K562 (cell line): ENCODE measurements at regions not wholly inside any gene's neighbourhood (a gene's known extent, or its start where the extent isn't known, plus 50 kb on each side); places are given as distances from the start of the nearest gene placed in this dataset.

ENCODE experiments used
- ATAC-seq: fragments of 200-7000 bp; cut with Tn5 transposase; 3 replicates; pipeline ENCODE4 v1.9.1; 2020; ENCODE audit warnings: moderate library complexity
- BruUV-seq: library from RNA; stranded (reverse); fragments of 400-500 nt; replicated peaks from 2 replicates; lab custom pipeline; 2021; lab: Mats Ljungman, UMichigan
- CTCF ChIA-PET: fragments of 300-600 bp; formaldehyde crosslinking; extraction: SDS; loops from one replicate; lab custom pipeline; 2021; ENCODE audit warnings: low intra/inter-chr PET ratio; lab: Yijun Ruan, JAX
- POLR2A ChIA-PET: fragments of 300-600, 350-650 bp; sonication (Branson Sonifier 250); formaldehyde crosslinking; extraction: SDS; loops from one replicate; lab custom pipeline; 2021; ENCODE audit warnings: antibody characterized with exemption, inconsistent platforms; lab: Yijun Ruan, JAX
- DNase-seq, 4 experiments: peaks; one replicate each; pipeline versions ENCODE4 v3.0.0 to v3.0.0-alpha.2; 2011 to 2018; ENCODE audit warnings: low spot score in 3 of 4, mixed read lengths in 3 of 4; ENCODE audit errors: extremely low read depth in 1 of 4
- FAIRE-seq: peaks from 2 replicates; lab custom pipeline; 2011; peaks lifted over from hg19 to GRCh38; lab: Jason Lieb, UNC
- H2AFZ ChIP-seq: 2 replicates; pipeline ENCODE4 v1.6.0; 2011; ENCODE audit warnings: low read depth, low read length, control low read depth, inconsistent platforms
- H3K27ac ChIP-seq: fragments of 200-600 bp; 3 replicates; pipeline ENCODE4 v1.8.0; 2011; ENCODE audit warnings: low read depth, mild to moderate bottlenecking, control low read depth, inconsistent platforms, low read length, moderate library complexity, mixed read lengths; ENCODE audit errors: extremely low read depth
- H3K27me3 ChIP-seq, 2 experiments: fragments of 300-600 bp in 1 of 2; 2 replicates in 1 of 2; 3 replicates in 1 of 2; pipeline versions ENCODE4 v1.6.0 to v1.8.0; 2011; ENCODE audit warnings: inconsistent platforms in 2 of 2, low read length in 2 of 2, mild to moderate bottlenecking in 1 of 2, mixed read lengths in 1 of 2, moderate library complexity in 1 of 2; ENCODE audit not compliant: control insufficient read depth in 2 of 2, insufficient read depth in 2 of 2
- H3K36me3 ChIP-seq: fragments of 300-600 bp; 3 replicates; pipeline ENCODE4 v1.8.0; 2011; ENCODE audit warnings: mild to moderate bottlenecking, low read length, inconsistent platforms; ENCODE audit not compliant: control insufficient read depth, insufficient read depth
- H3K4me1 ChIP-seq, 2 experiments: fragments of 200-600 bp in 1 of 2; replicated peaks in 1 of 2; 2 replicates in 1 of 2; 3 replicates in 1 of 2; pipeline versions ENCODE4 v1.5.1 to v1.8.0; 2011; ENCODE audit warnings: inconsistent platforms in 2 of 2, low read length in 2 of 2, mild to moderate bottlenecking in 1 of 2, mixed read lengths in 1 of 2, moderate library complexity in 1 of 2; ENCODE audit not compliant: control insufficient read depth in 2 of 2, insufficient read depth in 2 of 2
- H3K4me2 ChIP-seq: 2 replicates; pipeline ENCODE4 v1.6.1; 2011; ENCODE audit warnings: low read length, control low read depth, inconsistent platforms, mixed read lengths; ENCODE audit not compliant: insufficient read depth
- H3K4me3 ChIP-seq: fragments of 200-600 bp; sonication (generic), shearing (Covaris generic); 2 replicates; pipeline ENCODE4 v1.5.1; 2016; ENCODE audit warnings: control low read depth, inconsistent platforms
- H3K79me2 ChIP-seq: fragments of 200-600 bp; 3 replicates; pipeline ENCODE4 v1.8.0; 2011; ENCODE audit warnings: low read length, inconsistent platforms; ENCODE audit not compliant: control insufficient read depth, insufficient read depth
- H3K9ac ChIP-seq, 2 experiments: 2 replicates each; pipeline versions ENCODE4 v1.6.0 to v1.6.1; 2011; ENCODE audit warnings: low read depth in 2 of 2, low read length in 2 of 2, control low read depth in 1 of 2, inconsistent platforms in 1 of 2, mild to moderate bottlenecking in 1 of 2, mixed read lengths in 1 of 2; ENCODE audit not compliant: insufficient read depth in 1 of 2
- H3K9me1 ChIP-seq: one replicate; pipeline ENCODE4 v1.6.0; 2011; ENCODE audit warnings: inconsistent platforms, mild to moderate bottlenecking, low read length, moderate library complexity; ENCODE audit not compliant: control insufficient read depth, insufficient read depth
- H3K9me3 ChIP-seq: replicated peaks from 2 replicates; pipeline ENCODE4 v1.5.1; 2011; ENCODE audit warnings: low read depth, low read length, inconsistent platforms; ENCODE audit not compliant: control insufficient read depth, insufficient read depth
- H4K20me1 ChIP-seq: replicated peaks from 2 replicates; pipeline ENCODE4 v1.6.1; 2011; ENCODE audit warnings: low read length, inconsistent platforms, mixed read lengths; ENCODE audit not compliant: control insufficient read depth, insufficient read depth
- ASH1L ChIP-seq: fragments of 450-650 bp; IDR thresholded peaks from 2 replicates; pipeline ENCODE4 v1.6.1; 2018; ENCODE audit warnings: borderline replicate concordance, mild to moderate bottlenecking, low read depth; ENCODE audit not compliant: partially characterized antibody
- BDP1 ChIP-seq: IDR thresholded peaks from 3 replicates; pipeline ENCODE4 v1.6.1; 2011; ENCODE audit not compliant: insufficient read length, insufficient read depth
- EGR1 ChIP-seq: fragments of 450-650 bp; conservative IDR thresholded peaks from 2 replicates; pipeline ENCODE4 v1.6.1; 2017; ENCODE audit warnings: mild to moderate bottlenecking
- ETV6 ChIP-seq, 3 experiments: fragments of 150-350 bp in 1 of 3; sonication (generic) in 1 of 3; formaldehyde crosslinking in 1 of 3; IDR thresholded peaks; 2 replicates each; pipeline versions ENCODE4 v1.6.1 to v1.8.0; 2014 to 2022; ENCODE audit warnings: borderline replicate concordance in 2 of 3, low read depth in 2 of 3, antibody characterized with exemption in 1 of 3, low read length in 1 of 3, mild to moderate bottlenecking in 1 of 3, missing genetic modification reagents in 1 of 3
- FOXK1 ChIP-seq: sonication (generic); formaldehyde crosslinking; IDR thresholded peaks from 2 replicates; pipeline ENCODE4 v1.8.0; 2022; ENCODE audit warnings: missing genetic modification reagents, mild to moderate bottlenecking, borderline replicate concordance
- FUS ChIP-seq: fragments of 200-400 bp; formaldehyde crosslinking; optimal IDR thresholded peaks from 2 replicates; pipeline ENCODE3; 2017; ENCODE audit warnings: low read depth, low read length
- HEY1 ChIP-seq: fragments of 250-450 bp; sonication (Bioruptor Pico); IDR thresholded peaks from 2 replicates; pipeline ENCODE4 v1.5.0; 2020; ENCODE audit warnings: mild to moderate bottlenecking, moderate library complexity, borderline replicate concordance
- MCM7 ChIP-seq, 2 experiments: fragments of 450-650 bp; IDR thresholded peaks; 2 replicates each; pipeline ENCODE4 v1.6.1; 2016 to 2018
- POLR2AphosphoS5 ChIP-seq: IDR thresholded peaks from 2 replicates; pipeline ENCODE4 v1.6.1; 2011; ENCODE audit warnings: mild to moderate bottlenecking, low read depth, low read length, moderate library complexity; ENCODE audit not compliant: control insufficient read depth, insufficient read depth
- RCOR1 ChIP-seq, 2 experiments: IDR thresholded peaks; 2 replicates each; pipeline ENCODE4 v1.6.1; 2012; ENCODE audit warnings: low read depth in 2 of 2, low read length in 2 of 2, borderline replicate concordance in 1 of 2, improper control_type of control experiment in 1 of 2
- SIN3A ChIP-seq, 2 experiments: fragments of 150-350 bp in 1 of 2; IDR thresholded peaks; 2 replicates each; pipeline ENCODE4 v1.6.1; 2011 to 2016; ENCODE audit warnings: borderline replicate concordance in 2 of 2, low read depth in 2 of 2, low read length in 2 of 2, mild to moderate bottlenecking in 2 of 2, moderate library complexity in 2 of 2; ENCODE audit not compliant: control insufficient read depth in 1 of 2
- SLC30A9 ChIP-seq: fragments of 250-450 bp; sonication (Bioruptor Pico); IDR thresholded peaks from 2 replicates; pipeline ENCODE4 v1.8.0; 2022; ENCODE audit warnings: mild to moderate bottlenecking, moderate library complexity
- WHSC1 ChIP-seq: IDR thresholded peaks from one replicate; pipeline ENCODE4 v1.6.1; 2012; ENCODE audit warnings: low read length, control low read depth, inconsistent platforms
- ZBTB9 ChIP-seq: fragments of 450-650 bp; formaldehyde crosslinking; IDR thresholded peaks from 2 replicates; pipeline ENCODE4 v1.4.0; 2020; ENCODE audit warnings: mild to moderate bottlenecking, moderate library complexity
- ZNF184 ChIP-seq: sonication (generic); formaldehyde crosslinking; IDR thresholded peaks from 2 replicates; pipeline ENCODE4 v1.5.0; 2020; ENCODE audit warnings: missing genetic modification reagents
- ZNF507 ChIP-seq: conservative IDR thresholded peaks from 2 replicates; pipeline ENCODE4 v1.6.1; 2017; ENCODE audit warnings: missing genetic modification characterization, missing compliant biosample characterization
- ZNF551 ChIP-seq: fragments of 250-450 bp; sonication (Bioruptor Pico); IDR thresholded peaks from 2 replicates; pipeline ENCODE4 v1.5.0; 2021; ENCODE audit warnings: mild to moderate bottlenecking, moderate library complexity
- in situ Hi-C: fragments of 300-500 bp; cut with MboI; formaldehyde crosslinking; loops from 4 replicates; pipeline ENCODE4 v1.15.0; 2018; ENCODE audit warnings: inconsistent platforms, mixed read lengths
- intact Hi-C: fragments of 100-400 bp; cut with micrococcal nuclease; formaldehyde crosslinking; loops from 2 replicates; pipeline ENCODE4 v1.14.2; 2022
- TF ChIP-seq, protein P1 (sequence below): sonication (generic); formaldehyde crosslinking; IDR thresholded peaks from 2 replicates; pipeline ENCODE4 v1.8.0; 2022; ENCODE audit warnings: mild to moderate bottlenecking, missing genetic modification reagents, borderline replicate concordance

- TF ChIP-seq SIN3A (IDR thresholded peaks at IDR 0.05; ENCODE audit: borderline replicate concordance in 2 of 2, control insufficient read depth in 1 of 2, low read depth in 2 of 2, low read length in 2 of 2) = no peak
- no peak for TF ChIP-seq MCM7 (IDR thresholded peaks at IDR 0.05)
- no peak for TF ChIP-seq EGR1
- no peak for TF ChIP-seq ZBTB9 (CRISPR knock-in tag)
- no peak for TF ChIP-seq ZNF507
- no peak for TF ChIP-seq FOXK1 (CRISPR knock-in tag)
- TF ChIP-seq ZNF184 (CRISPR knock-in tag) = no peak
Measured at GRCh38 chr11:28900427-28900826, 792.2 kb downstream of the METTL15 start (continued).

GRCh38 chr11:28899706-28900105 lies 791.5 kb downstream of the METTL15 start:
- H3K9me1 ChIP-seq = no peaks in the 10 kb centered on the region
- H3K9me3 ChIP-seq = no peaks in the 10 kb centered on the region; the same call in 1 of the 2 replicates
- H3K27me3 ChIP-seq = no peaks in the 10 kb centered on the region
- no peaks in the 10 kb centered on the region for H3K79me2 ChIP-seq
- H2AFZ ChIP-seq = no peak overlapping the region
- no peak overlapping the region for H3K9ac ChIP-seq
- H3K4me2 ChIP-seq = no peak overlapping the region
- H3K4me3 ChIP-seq = no peak overlapping the region
- no peaks in the 10 kb centered on the region for H3K36me3 ChIP-seq
- in situ Hi-C loops (no loop called here), intact Hi-C loops (no loop called here)
- no peak for FAIRE-seq
- no peak overlapping the region for H3K27ac ChIP-seq
- CTCF ChIA-PET = no interaction called here
- no peak for ATAC-seq
- no peaks in the 10 kb centered on the region for H4K20me1 ChIP-seq
- H3K4me1 ChIP-seq = no peaks in the 10 kb centered on the region
- DNase-seq = no peak
- POLR2A ChIA-PET = no interaction called here
- BruUV-seq = no TSS peak
- TF ChIP-seq SLC30A9 (no peak), RCOR1 (IDR thresholded peaks at IDR 0.05; ENCODE audit: borderline replicate concordance in 1 of 2, low read depth in 2 of 2, low read length in 2 of 2) (no peak), ASH1L (no peak), BDP1 (no peak), WHSC1 (no peak), HEY1 (CRISPR knock-in tag) (no peak), FUS (no peak), ETV6 (IDR thresholded peaks at IDR 0.05; ENCODE audit: borderline replicate concordance in 1 of 2, low read depth in 2 of 2, low read length in 1 of 2) (no peak), ETV6 (CRISPR knock-in tag; IDR thresholded peaks at IDR 0.05; ENCODE audit: borderline replicate concordance) (no peak), POLR2AphosphoS5 (no peak), ZNF551 (no peak)
- TF ChIP-seq, protein P1, sequence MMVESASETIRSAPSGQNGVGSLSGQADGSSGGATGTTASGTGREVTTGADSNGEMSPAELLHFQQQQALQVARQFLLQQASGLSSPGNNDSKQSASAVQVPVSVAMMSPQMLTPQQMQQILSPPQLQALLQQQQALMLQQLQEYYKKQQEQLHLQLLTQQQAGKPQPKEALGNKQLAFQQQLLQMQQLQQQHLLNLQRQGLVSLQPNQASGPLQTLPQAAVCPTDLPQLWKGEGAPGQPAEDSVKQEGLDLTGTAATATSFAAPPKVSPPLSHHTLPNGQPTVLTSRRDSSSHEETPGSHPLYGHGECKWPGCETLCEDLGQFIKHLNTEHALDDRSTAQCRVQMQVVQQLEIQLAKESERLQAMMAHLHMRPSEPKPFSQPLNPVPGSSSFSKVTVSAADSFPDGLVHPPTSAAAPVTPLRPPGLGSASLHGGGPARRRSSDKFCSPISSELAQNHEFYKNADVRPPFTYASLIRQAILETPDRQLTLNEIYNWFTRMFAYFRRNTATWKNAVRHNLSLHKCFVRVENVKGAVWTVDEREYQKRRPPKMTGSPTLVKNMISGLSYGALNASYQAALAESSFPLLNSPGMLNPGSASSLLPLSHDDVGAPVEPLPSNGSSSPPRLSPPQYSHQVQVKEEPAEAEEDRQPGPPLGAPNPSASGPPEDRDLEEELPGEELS (CRISPR knock-in tag) = no peak
